H1 (cell line): ENCODE measurements at regions not wholly inside any gene's neighbourhood (a gene's known extent, or its start where the extent isn't known, plus 50 kb on each side); places are given as distances from the start of the nearest gene placed in this dataset.

Experiments
- CTCF ChIA-PET: fragments of 300-600 bp; sonication (Branson Sonifier 250); formaldehyde crosslinking; loops from one replicate; lab custom pipeline; 2021; ENCODE audit not compliant: partially characterized antibody; lab: Charles Lee
- POLR2A ChIA-PET: fragments of 300-600 bp; sonication (Branson Sonifier 250); formaldehyde crosslinking; loops from one replicate; lab custom pipeline; 2021; ENCODE audit warnings: inconsistent platforms; ENCODE audit not compliant: partially characterized antibody; lab: Charles Lee
- DNase-seq, 2 experiments: peaks; one replicate each; pipeline versions ENCODE4 v3.0.0 to v3.0.0-alpha.2; 2010 to 2022; ENCODE audit warnings: low spot score in 2 of 2, low read depth in 1 of 2, mixed read lengths in 1 of 2
- FAIRE-seq: peaks from 2 replicates; lab custom pipeline; 2011; peaks lifted over from hg19 to GRCh38; lab: Jason Lieb, UNC
- H2AFZ ChIP-seq: 2 replicates; pipeline ENCODE4 v1.8.1; 2012; ENCODE audit warnings: low read length, inconsistent platforms
- H2AK5ac ChIP-seq: 2 replicates; pipeline ENCODE4 v1.6.1; 2013; ENCODE audit warnings: low read depth, low read length
- H2BK120ac ChIP-seq: replicated peaks from 2 replicates; pipeline ENCODE3; 2013; ENCODE audit warnings: low read depth, low read length, inconsistent platforms
- H2BK12ac ChIP-seq: 2 replicates; pipeline ENCODE4 v1.6.1; 2013; ENCODE audit warnings: low read depth, low read length
- H2BK15ac ChIP-seq: 2 replicates; pipeline ENCODE4 v1.6.1; 2013; ENCODE audit warnings: low read length
- H2BK20ac ChIP-seq: 2 replicates; pipeline ENCODE4 v1.6.1; 2013; ENCODE audit warnings: low read length
- H2BK5ac ChIP-seq: 2 replicates; pipeline ENCODE4 v1.6.1; 2013; ENCODE audit warnings: low read depth, low read length
- H3K14ac ChIP-seq: 2 replicates; pipeline ENCODE4 v1.6.1; 2013; ENCODE audit warnings: inconsistent platforms; ENCODE audit not compliant: insufficient read length
- H3K18ac ChIP-seq: 2 replicates; pipeline ENCODE4 v1.6.1; 2013; ENCODE audit warnings: low read length; ENCODE audit errors: extremely low read depth
- H3K23ac ChIP-seq: 2 replicates; pipeline ENCODE4 v1.6.1; 2013; ENCODE audit warnings: inconsistent platforms; ENCODE audit not compliant: insufficient read length
- H3K23me2 ChIP-seq: 2 replicates; pipeline ENCODE4 v1.6.1; 2013; ENCODE audit warnings: low read depth, low read length
- H3K27ac ChIP-seq: 2 replicates; pipeline ENCODE4 v1.6.1; 2011; ENCODE audit warnings: low read depth, low read length, inconsistent platforms
- H3K27me3 ChIP-seq, 4 experiments: replicated peaks in 1 of 4; 1 replicate in 1 of 4; 2 replicates in 3 of 4; pipeline versions ENCODE4 v1.6.1 to v1.8.1; 2011 to 2013; ENCODE audit warnings: low read length in 3 of 4, mild to moderate bottlenecking in 3 of 4, inconsistent platforms in 2 of 4, mixed read lengths in 2 of 4, moderate library complexity in 1 of 4; ENCODE audit not compliant: control insufficient read depth in 3 of 4, insufficient read depth in 3 of 4; ENCODE audit errors: extremely low read depth in 1 of 4
- H3K36me3 ChIP-seq, 4 experiments: 2 replicates each; pipeline versions ENCODE4 v1.6.1 to v1.8.1; 2011 to 2013; ENCODE audit warnings: mild to moderate bottlenecking in 4 of 4, low read length in 3 of 4, moderate library complexity in 2 of 4, control low read depth in 1 of 4, inconsistent platforms in 1 of 4; ENCODE audit not compliant: insufficient read depth in 4 of 4, control insufficient read depth in 2 of 4
- H3K4ac ChIP-seq: replicated peaks from 2 replicates; pipeline ENCODE3; 2013; ENCODE audit warnings: low read length, low read depth, mixed read lengths, inconsistent platforms; ENCODE audit not compliant: insufficient read length
- H3K4me1 ChIP-seq, 4 experiments: replicated peaks in 1 of 4; 1 replicate in 1 of 4; 2 replicates in 3 of 4; pipeline versions ENCODE4 v1.6.1 to v1.8.1; 2011 to 2013; ENCODE audit warnings: low read length in 3 of 4, inconsistent platforms in 2 of 4, mixed read lengths in 1 of 4; ENCODE audit not compliant: insufficient read depth in 4 of 4, control insufficient read depth in 3 of 4
- H3K4me2 ChIP-seq, 2 experiments: 2 replicates each; pipeline versions ENCODE4 v1.6.1 to v1.8.1; 2011 to 2013; ENCODE audit warnings: low read depth in 2 of 2, low read length in 2 of 2, control low read depth in 1 of 2, inconsistent platforms in 1 of 2, mild to moderate bottlenecking in 1 of 2; ENCODE audit not compliant: insufficient read depth in 1 of 2
- H3K4me3 ChIP-seq, 4 experiments: fragments of 200-600, 300-600 bp in 1 of 4; sonication (generic), shearing (Covaris generic), sonication (Bioruptor Twin) in 1 of 4; 2 replicates each; pipeline versions ENCODE4 v1.5.1 to v1.8.1; 2011 to 2016; ENCODE audit warnings: low read length in 4 of 4, low read depth in 3 of 4, control low read depth in 2 of 4, inconsistent platforms in 2 of 4, mild to moderate bottlenecking in 2 of 4, mixed read lengths in 1 of 4, moderate library complexity in 1 of 4; ENCODE audit not compliant: insufficient read depth in 2 of 4; ENCODE audit errors: extremely low read depth in 1 of 4
- H3K56ac ChIP-seq: replicated peaks from 2 replicates; pipeline ENCODE3; 2013; ENCODE audit warnings: low read depth, mild to moderate bottlenecking, mixed read lengths, low read length, inconsistent platforms; ENCODE audit not compliant: insufficient read length
- H3K79me1 ChIP-seq: 2 replicates; pipeline ENCODE4 v1.6.1; 2013; ENCODE audit warnings: low read depth, low read length, control low read depth
- H3K79me2 ChIP-seq, 2 experiments: 2 replicates each; pipeline versions ENCODE4 v1.6.1 to v1.8.1; 2012 to 2013; ENCODE audit warnings: low read length in 2 of 2, mild to moderate bottlenecking in 2 of 2, inconsistent platforms in 1 of 2; ENCODE audit not compliant: insufficient read depth in 2 of 2, control insufficient read depth in 1 of 2
- H3K9ac ChIP-seq, 4 experiments: replicated peaks in 1 of 4; 1 replicate in 1 of 4; 2 replicates in 3 of 4; pipeline versions ENCODE4 v1.6.1 to v1.8.1; 2011 to 2013; ENCODE audit warnings: low read depth in 3 of 4, low read length in 3 of 4, control low read depth in 2 of 4, mild to moderate bottlenecking in 2 of 4, moderate library complexity in 2 of 4, inconsistent platforms in 1 of 4; ENCODE audit errors: extremely low read depth in 1 of 4
- H3K9me3 ChIP-seq, 2 experiments: 2 replicates each; pipeline versions ENCODE4 v1.6.1 to v1.8.1; 2012 to 2013; ENCODE audit warnings: mild to moderate bottlenecking in 2 of 2, moderate library complexity in 2 of 2, control low read depth in 1 of 2, inconsistent platforms in 1 of 2, low read depth in 1 of 2, low read length in 1 of 2, mixed read lengths in 1 of 2; ENCODE audit not compliant: insufficient read depth in 2 of 2
- H4K20me1 ChIP-seq, 2 experiments: replicated peaks in 1 of 2; 2 replicates each; pipeline versions ENCODE3 to v1.8.1; 2011 to 2013; ENCODE audit warnings: inconsistent platforms in 2 of 2, low read length in 2 of 2, mild to moderate bottlenecking in 1 of 2; ENCODE audit not compliant: insufficient read depth in 2 of 2, control insufficient read depth in 1 of 2
- H4K5ac ChIP-seq: 2 replicates; pipeline ENCODE4 v1.6.1; 2013; ENCODE audit warnings: low read length, low read depth, mixed read lengths, inconsistent platforms; ENCODE audit not compliant: insufficient read length
- H4K8ac ChIP-seq: 2 replicates; pipeline ENCODE4 v1.8.0; 2013; ENCODE audit warnings: mild to moderate bottlenecking, moderate library complexity, low read length, inconsistent platforms; ENCODE audit not compliant: insufficient read depth; ENCODE audit errors: extremely low read depth
- H4K91ac ChIP-seq: replicated peaks from 2 replicates; pipeline ENCODE3; 2013; ENCODE audit warnings: low read length, mixed read lengths, inconsistent platforms; ENCODE audit not compliant: insufficient read length
- CREB1 ChIP-seq: IDR thresholded peaks from 2 replicates; pipeline ENCODE4 v1.6.1; 2012; ENCODE audit warnings: inconsistent platforms
- POLR2AphosphoS5 ChIP-seq: IDR thresholded peaks from 2 replicates; pipeline ENCODE4 v1.6.1; 2011; ENCODE audit warnings: low read depth, low read length
- SIRT6 ChIP-seq: IDR thresholded peaks from one replicate; pipeline ENCODE4 v1.7.1; 2012; ENCODE audit warnings: low read length, inconsistent platforms
- SP2 ChIP-seq: IDR thresholded peaks from 2 replicates; pipeline ENCODE4 v1.6.1; 2012; ENCODE audit warnings: mild to moderate bottlenecking, low read length, inconsistent platforms
- TAF7 ChIP-seq: optimal IDR thresholded peaks from 2 replicates; pipeline ENCODE3; 2011; ENCODE audit warnings: low read depth, mild to moderate bottlenecking, inconsistent platforms, low read length, moderate library complexity, borderline replicate concordance
- WGBS, 2 experiments: shearing (Covaris generic) in 1 of 2; methylation state at CpG; one replicate each; pipeline versions ENCODE4 v1.1.6 to v1.1.7; 2013 to 2015; ENCODE audit warnings: low lambda C conversion rate in 2 of 2, mixed read lengths in 2 of 2, inconsistent platforms in 1 of 2, low coverage in 1 of 2, missing lambda C conversion rate in 1 of 2; ENCODE audit not compliant: insufficient replicate concordance in 2 of 2, insufficient coverage in 1 of 2, insufficient read length in 1 of 2; ENCODE audit errors: extremely low coverage in 1 of 2, missing lambda C conversion rate in 1 of 2; 5-methylcytosine and 5-hydroxymethylcytosine counted together

DNA sequence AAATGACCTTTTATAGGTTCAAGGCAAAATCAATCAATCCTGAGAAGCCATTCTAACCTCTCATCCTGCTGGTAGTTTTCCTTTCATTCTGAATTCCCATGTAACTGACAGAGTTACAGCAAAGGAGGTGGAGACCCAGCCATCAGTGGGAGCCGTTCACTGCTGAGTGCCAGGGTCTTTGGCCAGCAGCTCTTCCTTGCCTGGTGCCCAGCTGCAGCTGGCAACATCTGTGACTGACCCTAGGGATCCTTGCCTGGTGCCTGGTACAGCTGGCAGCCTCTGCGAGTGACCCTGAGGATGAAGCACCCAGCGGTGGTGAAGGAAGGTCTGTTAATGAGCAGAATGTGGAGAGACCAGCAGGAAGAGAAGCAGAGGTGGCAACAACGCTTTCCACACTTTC lies 314.6 kb downstream of the THBS2 start:
- H2AFZ ChIP-seq, result no peak overlapping the region
- no peak overlapping the region for H3K23ac ChIP-seq
- no peak for DNase-seq
- H3K27me3 ChIP-seq, result no peaks in the 10 kb centered on the region
- no peaks in the 10 kb centered on the region for H3K79me1 ChIP-seq
- no peak overlapping the region for H3K18ac ChIP-seq
- H3K4me3 ChIP-seq, result no peak overlapping the region
- ChIA-PET CTCF (interaction anchor here (1.6 kb wide), 1 partner anchor 35 kb away, joined by 5 read pairs; no protein-coding TSS in a partner anchor), POLR2A (no interaction called here)
- 82% methylated on average over 4 of the region's 4 CpGs; no CpG with 5 or more reads in 1 of the 2 experiments for WGBS, 2 experiments
- H4K8ac ChIP-seq, result no peak overlapping the region
- H4K20me1 ChIP-seq, result no peaks in the 10 kb centered on the region
- no peaks in the 10 kb centered on the region for H3K23me2 ChIP-seq
- H3K79me2 ChIP-seq, result no peaks in the 10 kb centered on the region
- no peak overlapping the region for H2BK15ac ChIP-seq
- no peak overlapping the region for H4K91ac ChIP-seq
- H2BK12ac ChIP-seq, result no peak overlapping the region
- no peak overlapping the region for H4K5ac ChIP-seq
- no peak for FAIRE-seq
- no peak overlapping the region for H2BK20ac ChIP-seq
- H3K4me2 ChIP-seq, result no peak overlapping the region
- TF ChIP-seq POLR2AphosphoS5 (no peak), CREB1 (no peak), TAF7 (no peak), SP2 (no peak), SIRT6 (no peak)
- H3K56ac ChIP-seq, result no peak overlapping the region
- H3K27ac ChIP-seq, result no peak overlapping the region
- H2AK5ac ChIP-seq, result no peak overlapping the region
- no peak overlapping the region for H3K14ac ChIP-seq
- no peak overlapping the region for H2BK5ac ChIP-seq
- no peaks in the 10 kb centered on the region; a peak in 1 of 7 replicates for H3K4me1 ChIP-seq
- H3K36me3 ChIP-seq, result no peaks in the 10 kb centered on the region
- no peak overlapping the region for H3K9ac ChIP-seq
- H2BK120ac ChIP-seq, result no peak overlapping the region
- H3K4ac ChIP-seq, result no peak overlapping the region
- peaks cover 0 to 2% of the 10 kb centered on the region in 2 experiments; a peak in 1 of 4 replicates for H3K9me3 ChIP-seq
